IPS DF 4.7 (cell line): ENCODE measurements at regions not wholly inside any gene's neighbourhood (a gene's known extent, or its start where the extent isn't known, plus 50 kb on each side); places are given as distances from the start of the nearest gene placed in this dataset.
"Not testable (repeated sequence)": the region's sequence is repeated elsewhere in the genome, so short reads cannot be mapped to it uniquely, and the experiment has no call there.

Experiments used
- DNase-seq: peaks from one replicate; pipeline ENCODE4 v3.0.0-alpha.2; 2013; ENCODE audit warnings: low spot score; ENCODE audit errors: extremely low read depth

DNA sequence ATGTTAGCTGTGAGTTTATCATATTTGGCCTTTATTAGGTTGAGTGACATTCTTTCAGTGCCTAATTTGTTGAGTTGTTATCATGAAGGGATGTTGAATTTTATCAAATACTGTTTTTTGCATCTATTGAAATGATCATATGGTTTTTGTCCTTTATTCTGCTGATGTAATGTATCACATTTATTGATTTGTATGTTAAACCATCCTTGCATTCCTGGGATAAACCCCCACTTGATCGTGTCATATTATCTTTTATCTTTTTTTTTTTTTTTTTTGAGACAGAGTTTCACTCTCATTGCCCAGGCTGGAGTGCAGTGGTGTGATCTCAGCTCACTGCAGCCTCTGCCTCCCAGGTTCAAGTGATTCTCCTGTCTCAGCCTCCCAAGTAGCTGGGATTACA lies 51.9 kb upstream of the MFGE8 start:
- not testable (repeated sequence) for DNase-seq

DNA sequence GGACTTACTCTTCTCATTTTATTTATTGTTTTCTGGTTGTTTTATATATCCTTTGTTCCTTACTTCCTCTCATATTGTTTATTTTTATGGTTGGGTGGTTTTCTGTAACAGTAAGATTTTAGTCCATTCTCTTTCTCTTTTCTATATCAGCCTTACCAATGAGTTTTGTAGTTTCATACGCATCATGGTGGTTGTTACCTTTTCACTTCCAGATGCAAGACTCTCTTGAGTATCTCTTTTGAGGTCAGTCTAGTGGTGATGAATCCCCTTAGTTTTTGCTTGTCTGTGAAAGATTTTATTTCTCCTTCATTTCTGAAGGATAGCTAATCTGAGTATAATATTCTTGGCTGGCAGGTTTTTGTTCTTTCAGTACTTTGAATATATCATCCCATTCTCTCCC lies 57.1 kb upstream of the MFGE8 start:
- no peak for DNase-seq

DNA sequence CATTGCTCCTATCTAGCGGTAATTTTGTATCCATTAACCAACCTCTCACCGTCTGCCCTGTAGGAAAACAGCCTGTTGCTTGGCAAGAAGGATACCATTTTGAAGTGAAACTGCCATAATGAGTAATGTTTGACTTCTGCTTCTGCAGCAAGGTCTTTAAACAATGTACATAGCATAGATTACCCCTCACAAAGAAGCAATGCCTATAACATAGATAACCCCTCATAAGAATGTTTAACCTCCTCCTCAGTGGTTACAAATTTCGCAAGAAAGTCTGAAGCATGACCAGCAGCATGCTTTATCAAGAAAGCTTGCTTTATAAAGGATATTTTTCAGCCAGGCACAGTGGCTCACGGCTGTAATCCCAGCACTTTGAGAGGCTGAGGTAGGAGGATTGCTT lies 61.2 kb upstream of the MFGE8 start:
- no peak for DNase-seq

DNA sequence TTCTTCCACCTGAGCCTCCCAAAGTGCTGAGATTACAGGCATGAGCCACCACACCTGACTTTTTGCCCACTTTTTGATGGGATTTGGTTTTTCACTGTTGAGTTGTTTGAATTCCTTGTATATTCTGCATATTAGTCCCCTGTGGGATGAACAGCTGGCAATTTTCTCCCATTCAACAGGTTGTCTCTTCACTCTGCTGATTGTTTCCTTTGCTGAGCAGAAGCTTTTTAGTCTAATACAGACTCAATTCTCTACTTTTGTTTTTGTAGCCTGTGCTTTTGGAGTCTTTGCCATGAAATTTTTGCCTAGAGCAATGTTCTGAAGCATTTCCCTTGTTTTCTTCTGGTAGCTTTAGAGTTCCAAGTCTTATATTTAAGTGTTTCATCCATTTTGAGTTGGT lies 62.7 kb upstream of the MFGE8 start:
- DNase-seq: no peak

DNA sequence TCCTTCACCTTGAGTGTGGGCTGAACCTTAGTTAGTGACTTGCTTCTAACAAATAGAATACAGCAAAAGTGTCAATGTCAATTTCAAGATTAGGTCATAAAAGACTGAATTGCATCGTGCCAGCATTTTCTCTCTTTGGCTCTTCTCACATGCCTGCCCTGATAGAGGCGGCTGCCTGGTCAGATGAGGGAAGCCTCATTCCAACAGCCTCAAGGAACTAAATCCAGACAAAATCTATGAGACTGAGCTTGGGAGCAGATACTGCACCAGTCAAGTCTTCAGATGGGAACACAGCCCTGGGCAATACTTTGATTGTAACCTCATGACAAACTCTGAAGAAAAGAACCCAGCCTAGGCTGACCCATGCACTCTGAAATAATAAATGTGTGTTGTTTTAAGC lies 63.5 kb upstream of the MFGE8 start:
- DNase-seq: no peak

DNA sequence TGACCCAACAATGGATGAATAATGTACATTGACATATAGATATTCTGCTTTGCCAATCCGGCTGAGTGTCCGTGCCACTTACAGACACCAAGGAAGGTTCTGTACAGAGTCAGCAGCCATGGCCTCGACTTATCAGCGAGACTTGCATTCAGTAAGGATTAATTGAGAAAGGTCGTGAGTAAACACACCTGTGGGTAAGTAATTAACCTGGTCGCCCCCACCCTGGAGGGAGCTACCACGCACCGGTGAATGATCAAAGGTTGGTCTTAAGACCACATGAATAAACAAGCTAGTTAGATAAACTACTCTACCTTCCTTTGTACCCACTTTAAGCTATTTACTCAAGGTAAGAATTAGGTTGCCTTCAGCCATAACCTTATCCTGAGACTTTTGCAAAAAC lies 66.5 kb upstream of the MFGE8 start:
- DNase-seq: no peak

DNA sequence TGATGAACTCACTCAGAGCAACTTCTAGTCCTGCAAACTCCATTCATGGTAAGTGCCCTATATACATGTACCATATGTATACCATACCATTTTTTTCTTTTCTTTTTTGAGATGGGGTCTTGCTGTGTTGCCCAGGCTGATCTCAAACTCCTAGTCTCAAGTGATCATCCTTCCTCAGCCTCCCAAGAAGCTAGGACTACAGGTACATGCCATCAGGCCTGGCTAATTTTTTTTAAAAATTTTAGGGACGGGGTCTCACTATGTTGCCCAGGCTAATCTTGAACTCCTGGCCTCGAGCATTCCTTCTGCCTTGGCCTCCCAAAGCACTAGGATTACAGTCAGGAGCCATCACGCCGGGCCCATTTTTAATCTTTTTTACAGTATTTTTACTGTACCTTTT lies 67.3 kb upstream of the MFGE8 start:
- DNase-seq: no peak

DNA sequence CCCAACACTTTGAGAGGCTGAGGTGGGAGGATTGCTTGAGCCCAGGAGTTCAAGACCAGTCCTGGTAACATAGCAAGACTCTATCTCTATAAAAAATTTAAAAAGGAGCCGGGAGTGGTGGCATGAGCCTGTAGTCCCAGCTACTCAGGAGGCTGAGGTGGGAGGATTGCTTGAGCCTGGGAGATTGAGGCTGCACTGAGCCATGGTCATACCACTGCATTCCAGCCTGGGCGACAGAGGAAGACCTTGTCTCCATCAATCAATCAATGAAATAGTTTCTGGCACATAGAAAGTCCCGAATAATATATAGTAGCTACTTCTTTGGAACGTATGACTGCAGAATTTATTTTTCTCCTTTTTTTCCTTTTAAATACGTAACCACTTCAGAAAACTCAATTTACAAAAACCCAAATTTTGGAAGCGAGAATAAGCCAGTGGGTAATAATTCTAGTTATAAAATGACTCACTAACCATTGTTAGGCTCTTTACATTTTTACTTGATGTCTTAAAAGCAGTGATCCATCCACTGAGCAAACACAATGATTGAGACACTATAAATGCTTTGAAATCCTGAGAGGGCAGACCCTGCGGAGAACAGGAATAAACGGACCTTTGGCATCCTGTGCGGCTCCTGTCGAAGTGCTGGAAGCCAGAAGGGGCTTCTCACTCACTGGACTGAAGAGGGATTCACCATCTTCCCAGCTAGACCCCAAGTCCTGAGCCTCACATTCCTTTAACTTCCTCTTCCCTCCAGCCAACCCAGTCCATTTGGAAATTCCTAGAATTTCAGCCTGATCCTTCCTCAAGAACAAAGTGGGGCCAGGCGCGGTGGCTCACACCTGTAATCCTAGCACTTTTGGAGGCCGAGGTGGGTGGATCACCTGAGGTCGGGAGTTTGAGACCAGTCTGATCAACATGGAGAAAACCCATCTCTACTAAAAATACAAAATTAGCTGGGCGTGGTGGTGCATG lies 68.4 kb upstream of the MFGE8 start:
- DNase-seq: no peak

DNA sequence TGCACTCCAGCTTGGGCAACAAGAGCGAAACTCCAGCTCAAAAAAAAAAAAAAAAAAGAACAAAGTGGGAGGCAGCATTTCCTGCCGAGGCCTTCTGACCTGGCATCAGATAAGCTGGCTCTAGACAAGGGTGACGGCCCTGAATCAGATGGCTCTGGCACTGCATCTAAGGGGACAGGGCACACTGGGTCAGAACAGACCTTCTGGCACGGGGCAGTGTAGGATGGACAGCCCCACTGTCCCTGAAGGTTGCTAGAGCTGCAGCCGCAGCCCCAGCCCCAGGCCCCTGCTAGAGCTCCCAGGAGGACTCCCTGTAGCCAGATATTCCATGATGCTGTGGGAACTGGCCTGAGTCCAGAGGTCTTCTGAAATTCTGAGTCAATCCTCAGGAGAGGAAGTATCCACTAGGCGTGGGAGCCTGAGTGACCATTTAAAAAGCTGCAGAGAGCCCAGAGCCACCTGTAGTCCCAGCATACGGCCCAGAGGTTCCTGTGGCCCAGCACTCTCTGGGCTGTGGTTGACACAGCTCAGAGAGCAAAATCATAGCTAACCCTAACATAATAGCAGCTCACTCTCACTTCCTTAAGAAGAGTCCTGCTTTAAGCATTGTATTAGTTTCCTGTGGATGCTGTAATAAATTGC lies 69.2 kb upstream of the MFGE8 start:
- DNase-seq: no peak

DNA sequence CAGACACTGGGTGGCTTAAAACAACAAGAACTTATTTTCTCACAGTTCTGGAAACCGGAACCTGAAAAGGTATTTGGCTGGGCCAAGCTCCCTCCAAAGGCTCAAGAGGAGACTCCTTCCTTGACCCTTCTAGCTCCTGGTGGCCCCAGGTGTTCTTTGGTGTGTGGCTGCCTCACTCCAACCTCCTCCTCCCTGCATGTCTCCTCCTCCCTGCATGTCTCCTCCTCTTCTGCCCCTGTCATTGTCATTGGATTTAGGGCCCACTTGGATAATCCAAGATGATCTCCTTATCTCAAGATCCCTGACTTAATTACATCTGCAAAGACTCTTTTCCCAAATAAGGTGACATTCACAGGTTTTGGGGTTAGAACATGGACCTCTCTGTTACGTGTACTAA lies 69.8 kb upstream of the MFGE8 start:
- no peak for DNase-seq

DNA sequence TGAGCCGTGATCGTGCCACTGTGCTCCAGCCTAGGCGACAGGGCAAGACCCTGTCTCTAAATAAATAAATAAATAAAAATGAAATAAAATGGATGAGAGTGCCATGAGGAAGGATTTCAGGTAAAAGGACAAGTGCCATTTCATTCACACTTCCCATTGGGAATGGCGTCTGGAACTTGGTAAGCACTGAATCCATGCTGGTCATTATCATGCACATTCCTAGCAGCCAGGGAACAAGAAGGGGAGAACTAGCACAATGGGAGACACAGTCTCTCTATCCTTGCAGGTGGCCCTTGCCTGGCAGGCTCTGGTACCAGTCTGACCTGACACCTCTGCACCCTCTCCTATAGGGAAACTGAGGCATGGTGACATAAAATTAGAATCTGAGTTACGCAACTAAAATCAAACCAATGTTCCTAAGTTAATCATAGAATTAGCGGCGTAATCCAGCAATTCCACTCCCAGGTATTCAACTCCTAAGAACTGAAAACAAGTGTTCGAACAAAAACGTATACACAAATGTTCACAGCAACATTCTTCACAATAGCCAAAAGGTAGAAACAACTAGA lies 70.8 kb upstream of the MFGE8 start:
- no peak for DNase-seq

DNA sequence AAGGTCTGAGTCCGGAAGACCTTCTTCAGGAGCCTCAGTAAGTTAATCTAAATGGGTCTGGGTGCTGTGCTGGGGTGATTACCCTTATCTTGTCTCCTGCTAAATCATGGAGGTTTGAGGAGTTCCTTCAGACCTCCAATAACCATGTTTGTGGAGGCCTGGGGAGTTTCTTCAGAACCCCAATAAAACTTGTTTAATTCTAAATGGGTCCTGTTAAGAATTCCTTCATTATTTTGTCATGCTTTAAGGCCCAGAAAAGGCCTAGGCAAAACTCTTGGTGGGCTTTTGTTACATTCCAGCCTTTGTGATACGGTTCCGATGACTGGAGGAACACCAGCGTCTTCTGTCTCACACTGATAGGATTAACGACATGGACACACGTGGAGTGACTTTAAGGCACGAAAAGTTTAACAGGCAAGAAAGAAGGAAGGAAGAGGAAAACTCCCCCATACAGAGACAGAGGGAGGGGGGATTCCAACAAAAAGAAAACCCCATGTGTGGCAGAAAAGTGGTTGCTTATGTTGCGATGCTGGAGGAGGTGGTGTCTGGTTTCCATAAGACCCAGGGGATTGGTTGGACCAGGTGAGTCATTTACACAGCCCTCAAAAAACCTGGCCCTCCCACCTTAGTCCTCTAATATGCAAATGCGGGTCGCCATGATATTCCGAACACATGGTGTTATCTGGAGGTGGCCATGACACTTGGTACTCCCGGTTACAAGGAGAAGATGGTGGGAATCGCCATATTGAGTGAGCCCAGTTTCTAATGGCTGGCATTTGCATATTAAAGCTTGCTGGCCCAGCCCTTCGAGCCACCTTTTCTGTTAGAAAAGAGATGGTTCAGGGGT lies 72.6 kb upstream of the MFGE8 start:
- peak; percentile 97 for DNase-seq

DNA sequence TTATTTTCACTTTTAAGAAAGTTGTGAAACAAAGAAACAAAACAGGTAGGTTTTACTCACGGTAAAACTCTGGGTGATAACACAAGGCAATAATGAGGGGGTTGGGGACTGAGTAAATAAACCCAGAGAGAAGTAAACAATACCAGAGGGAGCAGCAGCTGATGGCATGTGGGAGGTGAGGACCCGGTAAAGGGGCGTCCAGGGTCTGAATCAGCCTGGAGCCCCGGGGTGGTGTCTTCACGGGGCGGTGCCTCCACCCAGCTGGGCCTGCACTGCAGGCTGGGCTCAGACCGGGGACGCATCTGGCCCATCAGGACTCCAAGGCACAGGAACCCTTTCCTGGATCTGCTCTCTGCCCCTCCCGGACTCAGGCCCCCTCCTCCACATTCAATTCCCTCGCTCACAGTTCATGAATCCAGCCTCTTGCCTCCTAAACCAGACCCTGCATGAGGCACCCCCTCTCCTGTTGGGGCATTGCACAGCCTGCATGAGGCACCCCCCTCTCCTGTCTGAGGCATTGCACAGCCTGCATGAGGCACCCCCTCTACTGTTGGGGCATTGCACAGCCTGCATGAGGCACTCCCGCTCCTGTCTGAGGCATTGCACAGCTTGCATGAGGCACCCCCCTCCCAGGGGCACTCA lies 73.9 kb upstream of the MFGE8 start:
- DNase-seq: no peak

DNA sequence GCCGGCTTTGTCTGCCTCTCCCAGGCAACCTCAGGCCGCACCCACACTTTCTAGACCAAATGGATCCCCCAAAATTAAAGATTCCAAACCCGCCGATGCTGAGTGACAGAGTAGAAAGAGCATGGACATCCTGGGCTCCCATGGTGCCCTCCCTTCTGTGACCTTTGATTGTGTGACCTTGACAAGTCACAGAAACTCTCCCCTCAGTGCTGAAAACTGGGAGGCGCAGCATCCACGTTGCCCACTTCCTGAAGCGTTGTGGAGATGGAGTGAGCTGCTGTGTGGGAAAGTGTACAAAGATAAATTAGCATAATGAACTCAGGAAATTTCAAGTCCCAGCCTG lies 74.4 kb upstream of the MFGE8 start:
- no peak for DNase-seq

DNA sequence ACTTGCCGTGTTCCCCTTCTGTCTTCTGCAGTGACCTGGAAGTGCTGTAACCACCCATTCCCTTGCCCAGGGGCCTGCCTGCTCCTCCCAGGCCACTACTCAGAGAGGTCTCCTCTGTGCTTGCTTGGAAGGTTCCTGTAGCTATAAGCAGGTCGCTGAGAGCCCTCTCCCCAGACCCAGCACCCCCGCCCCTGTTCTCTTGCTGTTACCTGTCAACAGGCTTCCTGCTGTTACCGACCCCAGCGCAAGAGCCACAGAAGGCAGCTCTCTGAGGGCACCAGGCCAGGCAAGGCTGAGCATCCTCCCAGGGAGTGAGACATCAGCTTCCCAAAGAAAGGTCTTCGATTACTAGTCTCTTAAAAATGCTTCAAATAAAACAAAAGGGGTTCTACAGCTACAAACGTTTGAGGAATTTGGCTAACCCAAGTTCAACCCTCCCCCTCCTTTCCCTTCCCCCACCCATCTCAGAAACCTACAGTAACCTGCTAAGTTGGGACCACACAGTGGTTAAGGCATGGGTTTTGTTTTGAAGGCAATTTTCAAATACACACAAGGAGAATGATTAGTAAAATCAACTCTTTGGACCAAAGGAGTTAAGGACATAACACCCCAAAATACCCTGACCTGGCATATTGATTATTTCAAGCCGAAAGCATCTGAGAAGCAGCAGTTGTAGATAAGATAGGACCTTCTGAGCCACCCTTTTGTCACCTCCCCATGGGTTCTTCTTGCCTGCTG lies 74.9 kb upstream of the MFGE8 start:
- DNase-seq: no peak

DNA sequence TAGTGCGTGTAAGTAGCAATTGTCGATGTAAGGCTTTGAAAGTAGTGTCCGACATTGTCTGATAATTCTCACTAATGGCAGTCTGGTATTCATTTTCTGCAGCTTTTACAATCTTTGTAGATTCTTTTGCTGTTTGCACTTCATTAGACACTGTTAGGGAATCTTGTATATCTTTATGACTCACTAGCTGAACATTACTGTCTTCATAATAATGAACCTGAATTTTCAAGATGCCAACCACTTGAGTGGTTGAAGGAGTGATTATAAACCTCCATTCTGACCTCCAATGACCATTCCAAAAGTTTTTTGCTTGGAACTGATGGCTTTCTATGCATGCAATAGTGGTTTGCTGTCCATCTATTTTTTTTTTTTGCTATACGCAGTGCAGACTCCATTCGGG lies 76.4 kb upstream of the MFGE8 start:
- DNase-seq: no peak

DNA sequence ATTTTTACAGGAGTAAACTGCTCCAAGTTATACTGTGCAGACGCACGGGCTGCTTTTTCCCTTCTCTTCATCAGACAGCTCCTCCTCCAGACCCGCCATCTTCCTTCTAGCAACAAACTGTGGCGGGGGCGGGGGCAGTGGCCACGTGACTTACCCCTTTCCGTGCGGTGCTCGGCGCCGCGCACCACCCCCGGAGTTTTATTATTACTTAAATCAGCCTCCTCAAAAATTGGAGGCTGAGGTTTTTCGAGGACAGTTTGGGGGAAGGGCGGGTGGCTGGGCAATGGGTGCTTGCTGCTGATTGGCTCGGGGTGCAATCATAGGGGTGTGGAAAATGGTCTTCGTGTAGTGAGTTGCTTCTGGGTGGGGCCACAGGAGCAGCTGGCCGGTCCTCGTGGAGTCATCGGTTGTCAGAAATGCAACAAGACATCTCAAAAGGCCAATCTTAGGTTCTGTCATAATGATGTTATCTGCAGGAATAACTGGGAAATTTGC lies 77.1 kb upstream of the MFGE8 start:
- DNase-seq: no peak

DNA sequence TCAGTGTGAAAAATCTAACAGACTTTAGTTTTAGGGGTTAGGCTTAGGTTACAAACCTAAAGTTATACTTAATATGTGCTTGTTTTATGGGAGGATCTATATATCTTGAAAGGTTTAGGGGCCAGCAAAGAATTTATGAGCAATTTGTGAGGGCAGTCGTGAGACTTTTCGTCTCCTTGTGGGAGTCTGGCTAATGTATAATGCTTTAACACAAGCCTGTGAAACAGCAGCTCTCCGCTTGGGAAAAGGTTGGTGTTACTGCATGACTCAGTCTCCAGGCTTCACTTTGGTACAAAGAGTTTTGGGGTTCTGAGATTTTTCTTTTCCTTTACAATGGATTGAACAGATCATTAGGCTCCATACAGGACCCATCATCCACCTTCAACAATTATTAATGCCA lies 79.0 kb upstream of the MFGE8 start:
- no peak for DNase-seq

DNA sequence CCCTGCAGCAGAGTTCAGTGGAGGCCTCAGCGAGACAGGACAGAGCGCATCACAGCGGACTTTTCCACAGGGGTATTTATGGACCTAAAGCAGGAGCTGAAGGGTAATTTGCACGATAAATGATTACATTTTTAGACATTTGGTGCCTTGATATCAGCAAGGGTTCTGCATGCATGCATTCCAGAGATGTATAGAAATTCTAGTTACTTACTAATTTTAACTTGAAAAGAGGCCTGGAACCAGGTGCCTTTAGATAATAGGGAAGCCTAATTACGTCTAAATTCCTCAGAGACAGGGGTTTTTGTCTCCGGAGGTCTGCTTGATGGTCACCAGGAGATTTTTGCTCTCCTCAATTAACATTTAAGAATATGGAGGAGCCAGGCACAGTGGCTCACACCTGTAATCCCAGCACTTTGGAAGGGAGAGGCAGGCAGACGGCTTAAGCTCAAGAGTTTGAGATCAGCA lies 79.8 kb upstream of the MFGE8 start:
- DNase-seq: no peak

DNA sequence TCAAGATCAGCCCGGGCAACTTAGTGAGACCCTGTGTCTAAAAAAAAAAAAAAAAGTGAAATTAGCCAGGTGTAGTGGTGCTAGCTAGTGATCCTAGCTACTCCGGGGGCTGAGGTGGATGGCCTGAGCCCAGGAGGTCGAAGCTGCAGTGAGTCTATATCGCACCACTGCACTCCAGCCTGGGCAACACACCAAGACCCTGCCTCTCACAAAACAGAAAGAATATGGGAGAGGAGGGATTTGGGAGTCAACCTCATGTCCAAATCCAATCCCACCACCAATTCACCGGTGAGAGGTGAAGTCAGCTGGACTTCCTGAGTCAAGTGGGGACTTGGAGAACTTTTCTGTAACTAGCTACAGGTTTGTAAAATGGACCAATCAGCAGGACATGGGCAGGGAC lies 80.5 kb upstream of the MFGE8 start:
- DNase-seq: no peak
